ENCODE measurements at regions not wholly inside any gene's neighbourhood (a gene's known extent, or its start where the extent isn't known, plus 50 kb on each side); places are given as distances from the start of the nearest gene placed in this dataset.

- ATAC-seq (replicated peaks; ENCODE audit: extremely low read depth, poor library complexity, severe bottlenecking) (no peak), DNase-seq (ENCODE audit: low spot score in 2 of 2) (no peak)
- Mint-ChIP-seq H3K27me3 (no peaks in the 10 kb centered on the region), H3K4me1 (no peaks in the 10 kb centered on the region), H3K27ac (ENCODE audit: low read depth) (no peak overlapping the region), H3K9me3 (peaks cover 6% of the 10 kb centered on the region), H3K36me3 (ENCODE audit: insufficient read depth) (no peaks in the 10 kb centered on the region), H3K4me3 (no peak overlapping the region)
Measured at GRCh38 chr16:49048557-49048956, 233.1 kb downstream of the CBLN1 start.

DNA sequence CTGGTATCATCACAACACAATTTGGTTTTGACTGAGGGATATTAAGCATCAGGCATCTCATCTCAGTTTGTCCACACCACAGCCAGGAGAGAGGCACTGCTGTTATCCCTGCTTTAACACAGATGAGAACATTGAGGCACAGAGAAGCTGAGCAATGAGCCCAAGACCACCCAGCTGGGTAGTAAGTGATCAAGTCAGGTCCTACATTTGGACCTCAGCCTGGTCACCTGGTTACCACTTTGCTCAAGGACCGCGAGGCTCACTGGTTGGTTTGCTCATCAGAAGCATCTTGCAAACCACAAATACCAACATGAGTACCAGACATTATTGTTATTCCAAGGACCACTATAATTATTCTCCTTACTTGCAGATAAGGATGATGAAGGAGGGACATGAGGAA lies 245.5 kb downstream of the CBLN1 start:
- H3K36me3 Mint-ChIP-seq (ENCODE audit: insufficient read depth): peaks cover 2% of the 10 kb centered on the region
- no peaks in the 10 kb centered on the region for H3K4me1 Mint-ChIP-seq
- no peak overlapping the region for H3K27ac Mint-ChIP-seq (ENCODE audit: low read depth)
- ATAC-seq (replicated peaks; ENCODE audit: extremely low read depth, poor library complexity, severe bottlenecking): no peak
- no peaks in the 10 kb centered on the region for H3K27me3 Mint-ChIP-seq
- H3K4me3 Mint-ChIP-seq: no peak overlapping the region
- DNase-seq (ENCODE audit: low spot score in 2 of 2): no peak
- H3K9me3 Mint-ChIP-seq: peaks cover 17% of the 10 kb centered on the region

DNA sequence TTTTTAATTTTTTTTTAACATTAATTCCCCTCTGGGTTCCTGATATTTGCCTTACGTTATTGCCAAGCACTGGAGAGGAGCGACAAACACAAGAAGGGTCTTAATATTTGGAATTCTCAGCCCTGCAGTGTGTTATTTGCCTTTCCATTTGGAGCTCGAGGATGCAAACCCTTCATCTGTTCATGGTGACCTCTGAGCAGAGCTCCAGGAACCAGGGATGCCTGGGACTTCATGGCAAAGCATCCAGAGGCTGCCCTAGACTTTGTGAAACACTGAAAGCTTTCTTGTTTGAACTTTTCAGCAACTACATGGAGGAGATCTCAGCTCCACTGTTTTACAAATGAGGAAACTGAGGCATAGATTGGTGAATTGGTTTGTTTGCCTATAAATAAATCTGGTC lies 254.2 kb downstream of the CBLN1 start:
- no peak overlapping the region for H3K27ac Mint-ChIP-seq (ENCODE audit: low read depth)
- ATAC-seq (replicated peaks; ENCODE audit: extremely low read depth, poor library complexity, severe bottlenecking): no peak
- peaks cover 3% of the 10 kb centered on the region for H3K36me3 Mint-ChIP-seq (ENCODE audit: insufficient read depth)
- H3K4me3 Mint-ChIP-seq: no peak overlapping the region
- H3K9me3 Mint-ChIP-seq: peaks cover 21% of the 10 kb centered on the region
- H3K4me1 Mint-ChIP-seq: no peaks in the 10 kb centered on the region
- no peaks in the 10 kb centered on the region for H3K27me3 Mint-ChIP-seq
- DNase-seq (ENCODE audit: low spot score in 2 of 2): no peak

GRCh38 chr16:49026566-49027181 lies 255.0 kb downstream of the CBLN1 start:
- Mint-ChIP-seq H3K9me3 (peaks cover 18% of the 10 kb centered on the region), H3K27me3 (no peaks in the 10 kb centered on the region), H3K4me1 (no peaks in the 10 kb centered on the region), H3K27ac (ENCODE audit: low read depth) (no peak overlapping the region), H3K36me3 (ENCODE audit: insufficient read depth) (peaks cover 3% of the 10 kb centered on the region), H3K4me3 (no peak overlapping the region)
- DNase-seq (ENCODE audit: low spot score in 2 of 2): no peak
- no peak for ATAC-seq (replicated peaks; ENCODE audit: extremely low read depth, poor library complexity, severe bottlenecking)

- ATAC-seq (replicated peaks; ENCODE audit: extremely low read depth, poor library complexity, severe bottlenecking) (no peak), DNase-seq (ENCODE audit: low spot score in 2 of 2) (no peak)
- Mint-ChIP-seq H3K27ac (ENCODE audit: low read depth) (no peak overlapping the region), H3K4me1 (no peaks in the 10 kb centered on the region), H3K27me3 (no peaks in the 10 kb centered on the region), H3K36me3 (ENCODE audit: insufficient read depth) (peaks cover 3% of the 10 kb centered on the region), H3K9me3 (peaks cover 14% of the 10 kb centered on the region), H3K4me3 (no peak overlapping the region)
Measured at GRCh38 chr16:49024896-49025295, 256.7 kb downstream of the CBLN1 start.

- H3K9me3 Mint-ChIP-seq: peaks cover 14% of the 10 kb centered on the region
- no peak overlapping the region for H3K27ac Mint-ChIP-seq (ENCODE audit: low read depth)
- no peak overlapping the region for H3K4me3 Mint-ChIP-seq
- no peaks in the 10 kb centered on the region for H3K27me3 Mint-ChIP-seq
- DNase-seq (ENCODE audit: low spot score in 2 of 2): no peak
- peaks cover 3% of the 10 kb centered on the region for H3K36me3 Mint-ChIP-seq (ENCODE audit: insufficient read depth)
- ATAC-seq (replicated peaks; ENCODE audit: extremely low read depth, poor library complexity, severe bottlenecking): no peak
- no peaks in the 10 kb centered on the region for H3K4me1 Mint-ChIP-seq
Measured at GRCh38 chr16:49024016-49024415, 257.6 kb downstream of the CBLN1 start.

DNA sequence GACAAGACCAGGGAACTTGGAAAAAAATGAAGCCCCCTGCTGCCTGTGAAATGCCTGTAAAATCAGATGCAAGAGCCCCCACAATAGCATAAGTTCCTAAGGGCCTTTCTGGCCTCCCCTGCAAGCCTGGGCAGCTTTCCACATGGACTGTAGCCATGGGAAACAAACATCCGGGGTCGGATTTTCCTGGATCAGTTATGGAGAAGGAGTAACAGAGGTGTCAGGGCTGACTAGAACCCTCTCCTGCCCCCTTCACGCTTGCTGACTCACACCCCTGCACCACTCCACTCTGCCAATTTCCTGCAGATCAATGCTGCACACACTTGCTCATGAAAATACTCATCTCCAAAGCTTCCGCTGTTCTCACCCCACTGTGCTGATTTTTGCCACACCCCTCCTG lies 258.6 kb downstream of the CBLN1 start:
- DNase-seq (ENCODE audit: low spot score in 2 of 2) (no peak), ATAC-seq (replicated peaks; ENCODE audit: extremely low read depth, poor library complexity, severe bottlenecking) (no peak)
- Mint-ChIP-seq H3K27me3 (no peaks in the 10 kb centered on the region), H3K36me3 (ENCODE audit: insufficient read depth) (peaks cover 3% of the 10 kb centered on the region), H3K27ac (ENCODE audit: low read depth) (no peak overlapping the region), H3K9me3 (peaks cover 14% of the 10 kb centered on the region), H3K4me3 (no peak overlapping the region), H3K4me1 (no peaks in the 10 kb centered on the region)

DNA sequence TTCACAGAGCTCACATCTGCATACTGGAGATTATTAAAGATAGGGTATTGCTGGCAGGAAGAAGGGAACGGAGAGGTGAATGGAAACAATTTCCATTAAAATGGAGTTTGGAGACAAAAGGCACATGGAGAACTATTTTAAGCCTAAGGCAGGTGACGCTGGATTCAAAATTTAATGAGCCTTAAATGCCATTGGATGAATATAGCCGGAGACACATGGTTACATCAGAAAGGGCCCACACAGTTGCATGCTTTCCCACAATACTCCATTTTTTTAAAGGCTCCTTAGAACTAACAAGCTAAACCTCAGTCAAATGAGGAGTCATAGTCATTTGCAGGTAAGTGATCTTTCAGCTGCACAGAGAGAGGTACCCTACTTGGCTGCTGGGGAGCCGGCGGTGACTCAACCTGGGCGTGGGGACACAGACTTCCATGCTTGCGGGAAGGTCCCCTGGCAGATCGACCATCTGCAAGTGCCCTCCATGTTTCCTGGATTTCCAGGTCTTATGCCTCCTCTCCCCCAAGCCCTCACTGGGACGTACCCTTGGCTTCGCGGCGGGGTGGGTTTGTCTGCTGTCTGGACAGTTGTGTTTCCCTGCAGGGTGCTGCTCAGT lies 259.2 kb downstream of the CBLN1 start:
- Mint-ChIP-seq H3K27me3 (no peaks in the 10 kb centered on the region), H3K4me1 (no peaks in the 10 kb centered on the region), H3K27ac (ENCODE audit: low read depth) (no peak overlapping the region), H3K9me3 (peaks cover 14% of the 10 kb centered on the region), H3K4me3 (no peak overlapping the region), H3K36me3 (ENCODE audit: insufficient read depth) (peaks cover under 1% of the 10 kb centered on the region)
- DNase-seq (ENCODE audit: low spot score in 2 of 2) (no peak), ATAC-seq (replicated peaks; ENCODE audit: extremely low read depth, poor library complexity, severe bottlenecking) (no peak)

GRCh38 chr16:49021136-49021535 lies 260.5 kb downstream of the CBLN1 start:
- Mint-ChIP-seq H3K36me3 (ENCODE audit: insufficient read depth) (no peaks in the 10 kb centered on the region), H3K4me1 (no peaks in the 10 kb centered on the region), H3K4me3 (no peak overlapping the region), H3K27me3 (no peaks in the 10 kb centered on the region), H3K9me3 (peaks cover 7% of the 10 kb centered on the region), H3K27ac (ENCODE audit: low read depth) (no peak overlapping the region)
- ATAC-seq (replicated peaks; ENCODE audit: extremely low read depth, poor library complexity, severe bottlenecking): no peak
- DNase-seq (ENCODE audit: low spot score in 2 of 2): no peak

DNA sequence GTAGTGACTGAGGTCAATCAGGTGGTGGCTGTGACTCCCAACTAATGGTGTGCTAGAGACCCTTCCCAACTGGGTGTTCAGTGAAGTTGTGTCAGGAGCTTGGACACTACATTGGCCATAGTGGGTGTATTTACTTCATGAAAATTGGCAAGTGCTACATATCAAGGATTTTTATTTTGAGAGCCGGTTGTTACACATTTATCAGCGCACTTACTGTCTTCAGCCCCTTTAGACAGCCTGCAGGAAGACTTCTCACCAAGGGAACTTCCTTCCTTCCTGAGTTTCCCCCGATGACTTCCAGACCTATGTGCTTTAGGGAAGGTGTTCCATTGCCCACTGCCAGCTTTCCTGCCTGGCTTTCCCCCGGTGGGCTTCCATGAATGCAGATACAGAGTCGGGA lies 261.2 kb downstream of the CBLN1 start:
- no peak for ATAC-seq (replicated peaks; ENCODE audit: extremely low read depth, poor library complexity, severe bottlenecking)
- DNase-seq (ENCODE audit: low spot score in 2 of 2): no peak
- H3K9me3 Mint-ChIP-seq: peaks cover 6% of the 10 kb centered on the region
- H3K4me1 Mint-ChIP-seq: no peaks in the 10 kb centered on the region
- no peaks in the 10 kb centered on the region for H3K36me3 Mint-ChIP-seq (ENCODE audit: insufficient read depth)
- no peak overlapping the region for H3K27ac Mint-ChIP-seq (ENCODE audit: low read depth)
- no peak overlapping the region for H3K4me3 Mint-ChIP-seq
- no peaks in the 10 kb centered on the region for H3K27me3 Mint-ChIP-seq

DNA sequence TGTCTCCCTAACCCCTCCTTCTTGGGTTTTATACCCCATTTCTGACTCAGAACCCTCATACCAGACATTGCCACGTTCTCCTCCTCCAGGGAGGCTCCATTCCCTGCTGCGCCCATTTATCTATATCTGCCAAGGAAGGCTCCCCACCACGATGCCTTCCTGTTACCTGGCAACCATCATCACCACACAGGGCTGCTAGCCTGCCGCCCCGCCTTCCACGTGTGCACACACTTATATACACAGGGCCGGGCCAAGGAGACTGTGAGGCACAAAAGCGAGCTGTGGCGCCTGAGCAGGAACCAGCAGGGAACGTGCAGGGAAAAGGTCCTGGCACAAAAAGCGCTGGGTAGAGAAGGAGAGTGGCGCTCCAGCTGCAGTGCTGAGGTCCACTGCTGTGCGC lies 261.8 kb downstream of the CBLN1 start:
- peaks cover 6% of the 10 kb centered on the region for H3K9me3 Mint-ChIP-seq
- H3K27me3 Mint-ChIP-seq: no peaks in the 10 kb centered on the region
- no peaks in the 10 kb centered on the region for H3K36me3 Mint-ChIP-seq (ENCODE audit: insufficient read depth)
- ATAC-seq (replicated peaks; ENCODE audit: extremely low read depth, poor library complexity, severe bottlenecking) (no peak), DNase-seq (ENCODE audit: low spot score in 2 of 2) (no peak)
- H3K27ac Mint-ChIP-seq (ENCODE audit: low read depth): no peak overlapping the region
- H3K4me1 Mint-ChIP-seq: no peaks in the 10 kb centered on the region
- no peak overlapping the region for H3K4me3 Mint-ChIP-seq

GRCh38 chr16:49019081-49019633 lies 262.5 kb downstream of the CBLN1 start:
- H3K4me1 Mint-ChIP-seq: no peaks in the 10 kb centered on the region
- no peaks in the 10 kb centered on the region for H3K27me3 Mint-ChIP-seq
- ATAC-seq (replicated peaks; ENCODE audit: extremely low read depth, poor library complexity, severe bottlenecking): no peak
- no peak overlapping the region for H3K4me3 Mint-ChIP-seq
- H3K27ac Mint-ChIP-seq (ENCODE audit: low read depth): no peak overlapping the region
- DNase-seq (ENCODE audit: low spot score in 2 of 2): no peak
- H3K36me3 Mint-ChIP-seq (ENCODE audit: insufficient read depth): no peaks in the 10 kb centered on the region
- H3K9me3 Mint-ChIP-seq: peaks cover 6% of the 10 kb centered on the region

DNA sequence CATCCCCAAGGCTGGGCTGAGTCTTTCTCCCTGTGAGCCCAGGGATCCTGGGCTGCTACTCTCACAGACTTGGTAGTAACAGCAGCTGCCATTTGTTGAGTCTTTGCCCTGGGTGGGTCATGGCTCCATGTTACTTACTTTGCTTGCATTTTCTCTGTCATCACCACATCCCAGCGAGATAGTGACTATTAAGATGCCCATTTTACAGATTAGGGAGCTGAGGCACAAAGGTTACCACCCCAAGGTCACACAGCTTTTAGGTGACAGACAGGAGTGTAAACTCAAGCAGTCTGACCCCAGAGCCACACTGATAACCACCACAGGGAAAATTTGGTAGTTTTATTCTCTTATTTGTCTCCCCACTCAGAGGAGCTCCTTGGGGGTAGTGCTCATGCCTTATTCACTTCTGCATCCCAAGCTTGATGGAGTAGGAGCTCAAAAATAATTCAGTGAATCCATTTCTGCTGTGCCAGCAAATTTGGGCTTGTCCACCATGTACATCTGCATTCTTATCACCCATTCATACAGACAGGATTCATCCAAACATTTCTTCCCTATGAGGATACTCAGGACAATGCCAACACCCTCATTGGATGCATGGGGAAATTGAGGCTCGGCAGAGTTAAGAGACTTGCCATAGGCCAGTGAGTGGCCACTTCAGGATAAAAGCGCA lies 263.2 kb downstream of the CBLN1 start:
- H3K4me3 Mint-ChIP-seq: no peak overlapping the region
- H3K27me3 Mint-ChIP-seq: no peaks in the 10 kb centered on the region
- no peaks in the 10 kb centered on the region for H3K36me3 Mint-ChIP-seq (ENCODE audit: insufficient read depth)
- H3K9me3 Mint-ChIP-seq: peaks cover 4% of the 10 kb centered on the region
- no peak for ATAC-seq (replicated peaks; ENCODE audit: extremely low read depth, poor library complexity, severe bottlenecking)
- no peak for DNase-seq (ENCODE audit: low spot score in 2 of 2)
- no peak overlapping the region for H3K27ac Mint-ChIP-seq (ENCODE audit: low read depth)
- no peaks in the 10 kb centered on the region for H3K4me1 Mint-ChIP-seq

Measured in central memory CD8-positive, alpha-beta T cell (primary cell).